ENCODE measurements at regions not wholly inside any gene's neighbourhood (a gene's known extent, or its start where the extent isn't known, plus 50 kb on each side); places are given as distances from the start of the nearest gene placed in this dataset.
A peak's percentile ranks its signal among the peaks of the same experiment; 100 is the strongest.

- H3F3A ChIP-seq (ENCODE audit: low read depth) = no peaks in the 10 kb centered on the region
- no peaks in the 10 kb centered on the region for H3K9me3 ChIP-seq (ENCODE audit: low read depth)
- Mint-ChIP-seq H3K27ac (no peak overlapping the region), H3K27me3 (ENCODE audit: insufficient read depth, low read depth) (no peaks in the 10 kb centered on the region), H3K4me3 (no peak overlapping the region), H3K9me3 (no peaks in the 10 kb centered on the region), H3K36me3 (no peaks in the 10 kb centered on the region), H3K4me1 (peaks cover 12% of the 10 kb centered on the region)
- H3K36me3 ChIP-seq = no peaks in the 10 kb centered on the region
- no peak overlapping the region for H3K4me3 ChIP-seq
- H3K9ac ChIP-seq = no peak overlapping the region
- TF ChIP-seq EZH2 (IDR thresholded peaks at IDR 0.05) (no peak), EZH2phosphoT487 (IDR thresholded peaks at IDR 0.05) (no peak), CTCF (IDR thresholded peaks at IDR 0.05) (no peak)
- no peak overlapping the region for H3K27ac ChIP-seq
- H3K4me2 ChIP-seq = no peak overlapping the region
- H3K4me1 ChIP-seq = no peaks in the 10 kb centered on the region
- H4K20me1 ChIP-seq (ENCODE audit: low read depth) = no peaks in the 10 kb centered on the region
- no peaks in the 10 kb centered on the region for H3K27me3 ChIP-seq
- DNase-seq (ENCODE audit: low spot score) = peak; percentile 31
- H3K79me2 ChIP-seq (ENCODE audit: low read depth) = no peaks in the 10 kb centered on the region
- H2AFZ ChIP-seq (replicated peaks) = no peak overlapping the region
Measured at GRCh38 chr6:124881898-124882578, 80.2 kb upstream of the RNF217 start.

- no peaks in the 10 kb centered on the region for H3K27me3 ChIP-seq
- no peak overlapping the region for H3K4me3 Mint-ChIP-seq
Measured at GRCh38 chr6:124882579-124883393, 79.5 kb upstream of the RNF217 start.

GRCh38 chr6:124885171-124885570 lies 77.1 kb upstream of the RNF217 start:
- peaks cover 11% of the 10 kb centered on the region for H3K4me1 ChIP-seq
- Mint-ChIP-seq H3K27me3 (ENCODE audit: insufficient read depth, low read depth) (peaks cover 3% of the 10 kb centered on the region), H3K27ac (no peak overlapping the region), H3K36me3 (no peaks in the 10 kb centered on the region), H3K9me3 (no peaks in the 10 kb centered on the region), H3K4me1 (peaks cover 21% of the 10 kb centered on the region), H3K4me3 (no peak overlapping the region)
- no peak for DNase-seq (ENCODE audit: low spot score)
- H3K36me3 ChIP-seq = no peaks in the 10 kb centered on the region
- H3K4me2 ChIP-seq = no peak overlapping the region
- TF ChIP-seq EZH2 (IDR thresholded peaks at IDR 0.05) (no peak), CTCF (IDR thresholded peaks at IDR 0.05) (no peak), EZH2phosphoT487 (IDR thresholded peaks at IDR 0.05) (no peak)
- no peak overlapping the region for H3K27ac ChIP-seq
- H3K4me3 ChIP-seq = no peak overlapping the region
- no peak overlapping the region for H3K9ac ChIP-seq
- no peak overlapping the region for H2AFZ ChIP-seq (replicated peaks)
- H3K27me3 ChIP-seq = no peaks in the 10 kb centered on the region
- no peaks in the 10 kb centered on the region for H3K79me2 ChIP-seq (ENCODE audit: low read depth)
- peaks cover 3% of the 10 kb centered on the region for H3F3A ChIP-seq (ENCODE audit: low read depth)
- no peaks in the 10 kb centered on the region for H4K20me1 ChIP-seq (ENCODE audit: low read depth)
- no peaks in the 10 kb centered on the region for H3K9me3 ChIP-seq (ENCODE audit: low read depth)

More at GRCh38 chr6:124882579-124883393, 79.5 kb upstream of the RNF217 start:
- Mint-ChIP-seq H3K4me1 (peaks cover 12% of the 10 kb centered on the region), H3K27me3 (ENCODE audit: insufficient read depth, low read depth) (no peaks in the 10 kb centered on the region), H3K9me3 (no peaks in the 10 kb centered on the region), H3K27ac (no peak overlapping the region), H3K36me3 (no peaks in the 10 kb centered on the region)
- Histone ChIP-seq H4K20me1 (ENCODE audit: low read depth) (no peaks in the 10 kb centered on the region), H3K27ac (no peak overlapping the region), H2AFZ (replicated peaks) (no peak overlapping the region), H3K4me1 (no peaks in the 10 kb centered on the region), H3K4me3 (no peak overlapping the region), H3K4me2 (no peak overlapping the region), H3K9me3 (ENCODE audit: low read depth) (no peaks in the 10 kb centered on the region), H3K9ac (no peak overlapping the region), H3K79me2 (ENCODE audit: low read depth) (no peaks in the 10 kb centered on the region), H3K36me3 (no peaks in the 10 kb centered on the region), H3F3A (ENCODE audit: low read depth) (no peaks in the 10 kb centered on the region)
- no peak for TF ChIP-seq CTCF (IDR thresholded peaks at IDR 0.05)
- no peak for TF ChIP-seq EZH2phosphoT487 (IDR thresholded peaks at IDR 0.05)
- no peak for TF ChIP-seq EZH2 (IDR thresholded peaks at IDR 0.05)
- no peak for DNase-seq (ENCODE audit: low spot score)
